ENCODE measurements at regions not wholly inside any gene's neighbourhood (a gene's known extent, or its start where the extent isn't known, plus 50 kb on each side); places are given as distances from the start of the nearest gene placed in this dataset.

GRCh38 chr5:107325866-107326265 lies 344.9 kb downstream of the EFNA5 start:
- DNase-seq (ENCODE audit: low spot score) = no peak

- DNase-seq (ENCODE audit: low spot score) = no peak
These were observed 345.9 kb downstream of the EFNA5 start for GRCh38 chr5:107324809-107325208.

GRCh38 chr5:107324071-107324470 lies 346.7 kb downstream of the EFNA5 start:
- DNase-seq (ENCODE audit: low spot score) = no peak

- no peak for DNase-seq (ENCODE audit: low spot score)
These were observed 347.2 kb downstream of the EFNA5 start for GRCh38 chr5:107323536-107323935.

- no peak for DNase-seq (ENCODE audit: low spot score)
These were observed 347.8 kb downstream of the EFNA5 start for GRCh38 chr5:107322936-107323335.

- no peak for DNase-seq (ENCODE audit: low spot score)
These were observed 348.8 kb downstream of the EFNA5 start for GRCh38 chr5:107321906-107322305.

GRCh38 chr5:107320846-107321245 lies 349.9 kb downstream of the EFNA5 start:
- DNase-seq (ENCODE audit: low spot score) = no peak

- no peak for DNase-seq (ENCODE audit: low spot score)
These were observed 350.4 kb downstream of the EFNA5 start for GRCh38 chr5:107320376-107320775.

- DNase-seq (ENCODE audit: low spot score) = no peak
These were observed 350.8 kb downstream of the EFNA5 start for GRCh38 chr5:107319901-107320300.

GRCh38 chr5:107314330-107314729 lies 356.4 kb downstream of the EFNA5 start:
- DNase-seq (ENCODE audit: low spot score) = no peak

GRCh38 chr5:107313921-107314320 lies 356.8 kb downstream of the EFNA5 start:
- no peak for DNase-seq (ENCODE audit: low spot score)

GRCh38 chr5:107313098-107313497 lies 357.6 kb downstream of the EFNA5 start:
- no peak for DNase-seq (ENCODE audit: low spot score)

- DNase-seq (ENCODE audit: low spot score) = no peak
These were observed 360.6 kb downstream of the EFNA5 start for GRCh38 chr5:107310181-107310580.

- no peak for DNase-seq (ENCODE audit: low spot score)
These were observed 364.1 kb downstream of the EFNA5 start for GRCh38 chr5:107306594-107306993.

GRCh38 chr5:107306002-107306401 lies 364.7 kb downstream of the EFNA5 start:
- DNase-seq (ENCODE audit: low spot score) = no peak

GRCh38 chr5:107304684-107305083 lies 366.1 kb downstream of the EFNA5 start:
- DNase-seq (ENCODE audit: low spot score) = peak; percentile 18

- DNase-seq (ENCODE audit: low spot score) = no peak
These were observed 367.4 kb downstream of the EFNA5 start for GRCh38 chr5:107303171-107303968.

GRCh38 chr5:107302441-107302840 lies 368.3 kb downstream of the EFNA5 start:
- no peak for DNase-seq (ENCODE audit: low spot score)

- DNase-seq (ENCODE audit: low spot score) = no peak
These were observed 368.7 kb downstream of the EFNA5 start for GRCh38 chr5:107301999-107302398.

GRCh38 chr5:107300721-107301327 lies 369.9 kb downstream of the EFNA5 start:
- DNase-seq (ENCODE audit: low spot score) = no peak

GRCh38 chr5:107296572-107296971 lies 374.2 kb downstream of the EFNA5 start:
- DNase-seq (ENCODE audit: low spot score) = no peak

- DNase-seq (ENCODE audit: low spot score) = no peak
These were observed 374.8 kb downstream of the EFNA5 start for GRCh38 chr5:107295914-107296313.

GRCh38 chr5:107294669-107295068 lies 376.1 kb downstream of the EFNA5 start:
- no peak for DNase-seq (ENCODE audit: low spot score)

- no peak for DNase-seq (ENCODE audit: low spot score)
These were observed 376.6 kb downstream of the EFNA5 start for GRCh38 chr5:107294211-107294550.
